H4 (cell line): ENCODE measurements at regions not wholly inside any gene's neighbourhood (a gene's known extent, or its start where the extent isn't known, plus 50 kb on each side); places are given as distances from the start of the nearest gene placed in this dataset.
A peak's percentile ranks its signal among the peaks of the same experiment; 100 is the strongest.
"Not testable (repeated sequence)": the region's sequence is repeated elsewhere in the genome, so short reads cannot be mapped to it uniquely, and the experiment has no call there.

Experiments used
- DNase-seq: peaks from one replicate; pipeline ENCODE4 v3.0.0-alpha.2; 2015; ENCODE audit warnings: low spot score

DNA sequence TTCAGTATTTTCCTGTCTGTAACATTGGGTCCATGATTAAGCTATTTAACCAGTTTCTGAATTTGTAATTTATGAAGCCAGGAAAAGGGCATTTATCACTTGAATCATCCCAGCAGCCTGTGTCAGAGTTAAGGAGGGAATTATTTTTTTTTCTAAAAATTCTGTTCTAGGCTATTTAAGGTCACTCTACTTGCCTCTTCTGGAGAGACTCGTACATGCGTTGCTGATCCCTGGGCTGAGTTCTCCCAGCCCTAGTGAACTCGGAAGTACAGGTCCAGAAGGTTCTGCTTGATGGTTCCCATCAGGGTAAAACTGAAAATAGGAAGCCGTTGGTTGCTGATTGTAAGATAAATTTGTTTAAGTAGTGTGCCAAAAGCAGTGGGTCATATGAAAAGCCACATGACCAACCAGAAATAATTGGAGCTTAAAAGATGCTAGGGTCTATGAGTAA, 90.7 kb downstream of the GPR88 start:
- DNase-seq: no peak

DNA sequence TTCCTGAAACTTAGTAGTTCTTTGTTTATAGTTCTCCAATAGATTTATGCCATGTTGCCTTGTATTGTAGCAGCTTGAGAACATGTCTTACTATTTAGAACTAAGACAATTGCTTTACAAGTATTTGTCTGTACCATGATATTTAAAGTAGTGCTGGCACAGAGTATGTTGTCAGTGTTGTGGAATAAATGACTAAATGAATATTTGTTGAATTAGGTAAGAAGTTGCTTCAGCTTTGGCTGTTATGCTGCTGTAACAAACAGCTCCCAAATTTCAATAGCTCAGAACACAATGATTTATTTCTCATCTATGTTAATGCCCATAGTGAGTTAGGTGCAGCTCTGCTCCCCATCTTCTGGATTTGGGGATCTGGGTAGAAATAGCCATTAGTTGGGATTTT, 90.2 kb upstream of the VCAM1 start:
- DNase-seq: no peak

DNA sequence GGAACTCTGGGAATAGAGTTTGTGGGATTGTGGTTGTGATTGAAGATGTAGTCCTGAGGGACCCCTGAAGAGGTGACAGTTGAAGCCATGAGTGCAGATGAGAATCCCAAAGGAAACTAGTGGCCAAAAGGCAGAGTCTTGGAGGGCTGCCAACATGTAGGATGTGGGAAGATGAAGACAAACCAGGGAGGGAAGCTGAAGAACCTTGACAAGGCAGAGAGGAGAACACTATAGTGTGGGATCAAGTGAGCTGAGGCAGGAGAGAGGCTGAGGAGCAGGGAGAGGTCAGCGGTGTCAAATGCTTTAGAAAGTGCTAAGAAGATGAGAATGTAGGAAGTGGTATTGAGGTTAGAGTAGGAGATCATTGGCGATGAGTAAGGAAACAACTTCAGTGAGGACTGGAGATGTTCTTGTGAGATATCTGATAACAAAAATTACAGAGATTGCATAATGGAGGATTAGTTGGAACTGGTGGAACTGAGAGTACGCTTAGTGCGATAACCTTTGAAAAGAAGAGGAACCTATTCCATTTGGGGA, 88.5 kb upstream of the VCAM1 start:
- DNase-seq: peak; percentile 31

DNA sequence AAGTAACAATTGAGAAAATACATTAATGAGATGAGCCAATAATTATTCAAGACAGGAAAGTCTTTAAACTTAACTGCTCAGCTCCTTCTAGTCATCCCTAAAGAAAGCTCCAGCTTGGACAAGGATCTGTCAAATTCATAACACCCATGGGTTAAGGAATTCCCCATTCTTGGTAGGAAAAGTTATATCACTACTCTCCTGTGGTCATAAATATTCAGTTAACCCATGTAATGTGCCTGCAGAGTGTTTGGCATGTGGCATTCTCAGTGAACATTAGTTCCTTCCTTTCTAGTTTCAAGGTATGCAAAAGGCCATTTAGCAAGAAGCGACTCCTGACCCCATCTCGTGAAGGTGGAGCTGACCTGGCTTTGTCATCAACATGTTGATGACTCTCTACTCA, 76.7 kb upstream of the VCAM1 start:
- DNase-seq: no peak

DNA sequence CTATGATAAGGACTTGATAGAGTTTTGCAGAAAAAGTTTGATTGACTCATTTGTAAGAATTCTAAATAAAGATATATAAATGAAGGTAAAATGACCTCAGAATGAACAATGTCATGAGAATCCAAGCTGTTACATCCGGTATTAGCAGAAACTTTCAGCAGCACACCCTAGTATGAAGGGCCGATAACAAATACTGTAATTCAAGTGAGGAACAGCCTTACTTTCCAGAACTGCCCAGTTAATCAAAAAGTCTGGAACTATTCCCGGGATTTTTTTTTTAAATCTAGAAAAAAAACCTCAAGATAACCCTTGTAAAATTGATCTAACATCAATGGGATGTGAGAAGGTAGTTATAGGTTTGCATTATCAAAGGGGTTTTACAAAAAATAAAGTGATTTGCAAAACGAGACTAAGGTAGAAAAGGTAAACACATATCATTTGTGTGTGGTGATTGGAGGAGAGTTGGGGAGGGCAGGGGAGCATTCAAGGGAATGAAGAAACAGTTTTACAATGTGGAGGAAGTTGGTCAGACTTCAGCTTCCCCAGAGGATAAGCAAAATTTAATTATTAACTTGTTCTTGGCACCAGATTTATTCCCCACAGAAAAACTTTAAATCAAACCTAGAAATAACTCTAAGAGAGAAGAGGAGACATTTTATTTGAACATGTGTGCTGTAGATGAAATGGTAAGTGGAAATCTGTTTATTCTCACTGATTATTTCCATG, 75.9 kb upstream of the VCAM1 start:
- DNase-seq: no peak

DNA sequence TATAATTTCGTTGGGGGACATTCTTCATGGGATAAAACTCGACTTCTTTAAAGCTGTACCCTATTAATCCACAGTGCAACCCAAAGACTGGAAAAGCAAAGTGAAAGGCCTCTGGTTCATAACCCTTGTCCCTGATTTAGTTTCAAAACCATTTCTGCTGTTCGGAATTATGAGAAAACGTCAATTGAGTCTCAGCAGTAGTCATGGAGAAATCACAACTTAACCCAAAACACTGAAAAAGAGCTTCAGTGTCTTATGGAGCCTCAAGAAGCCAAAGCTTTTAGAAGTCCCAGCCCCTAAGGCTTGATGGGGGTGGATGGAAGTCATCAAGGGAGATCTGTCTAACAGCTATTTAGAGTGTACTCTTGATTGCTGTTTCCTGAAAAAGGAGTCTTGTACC, 73.5 kb upstream of the VCAM1 start:
- no peak for DNase-seq

DNA sequence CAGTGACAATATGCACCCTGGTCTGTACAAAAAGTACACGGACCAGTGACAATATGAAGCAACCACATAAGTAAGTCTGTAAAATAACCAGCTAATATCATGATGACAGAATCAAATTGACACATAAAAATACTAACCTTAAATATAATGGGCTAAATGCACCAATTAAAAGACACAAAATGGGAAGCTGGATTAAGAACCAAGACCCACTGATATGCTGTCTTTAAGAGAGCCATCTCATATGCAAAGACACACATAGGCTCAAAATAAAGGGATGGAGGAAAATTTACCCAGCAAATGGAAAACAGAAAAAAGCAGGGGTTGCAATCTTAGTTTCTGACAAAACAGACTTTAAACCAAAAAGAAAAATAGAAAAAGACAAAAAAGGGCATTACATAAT, 70.4 kb upstream of the VCAM1 start:
- DNase-seq: no peak

DNA sequence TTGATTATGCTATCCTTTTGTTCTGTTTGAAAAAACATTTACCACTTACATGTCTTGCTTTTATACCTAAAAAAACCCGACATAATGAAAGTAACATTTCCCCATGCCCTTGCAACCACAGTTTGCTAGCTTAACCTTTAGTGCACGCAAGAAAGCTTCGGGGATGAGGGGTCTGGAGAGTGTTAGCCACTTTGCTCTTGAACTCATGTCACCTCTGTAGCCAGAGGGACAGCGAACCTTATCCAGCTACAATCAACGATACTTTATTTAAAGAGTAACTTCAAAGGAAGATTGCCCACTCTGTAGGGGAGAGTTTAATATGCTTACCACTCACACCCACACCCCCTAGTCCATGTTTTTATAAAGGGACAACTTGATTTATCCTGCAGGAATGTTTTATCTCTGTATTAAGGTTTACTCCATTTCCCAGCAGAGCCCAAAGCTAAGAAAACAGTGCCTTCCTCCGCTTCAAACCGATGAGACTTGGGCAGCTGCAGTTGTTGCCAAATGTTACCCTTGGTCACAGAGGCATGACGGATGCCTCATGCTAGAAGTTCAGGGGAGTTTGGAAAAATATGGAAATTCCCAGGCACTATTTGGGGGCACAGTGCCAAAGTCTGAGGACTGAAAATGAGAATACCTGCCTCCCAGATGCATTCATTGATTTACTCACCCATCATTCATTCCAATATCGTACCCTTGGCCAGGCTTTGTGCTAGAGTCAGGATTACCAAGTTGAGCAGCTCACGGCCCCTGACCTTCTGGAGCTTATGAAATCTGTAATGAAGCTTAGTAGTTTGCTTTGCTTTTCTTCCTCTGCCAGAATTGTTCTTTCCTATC, 61.4 kb upstream of the VCAM1 start:
- DNase-seq: no peak

DNA sequence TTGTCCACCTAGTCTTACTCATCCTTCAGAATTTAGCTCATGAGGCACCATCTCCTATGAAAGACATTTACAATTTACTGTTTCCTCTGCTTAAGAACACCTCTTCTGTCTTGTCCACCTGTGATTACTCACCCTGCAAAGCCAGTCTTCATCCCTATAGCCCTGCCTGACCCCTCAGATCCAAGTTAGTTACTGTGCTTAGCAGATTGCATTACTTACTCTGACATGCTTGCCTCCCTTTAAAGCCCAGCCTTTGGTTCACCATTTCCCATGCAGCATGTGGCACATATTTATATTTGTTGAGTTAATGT, 60.9 kb upstream of the VCAM1 start:
- DNase-seq: no peak

DNA sequence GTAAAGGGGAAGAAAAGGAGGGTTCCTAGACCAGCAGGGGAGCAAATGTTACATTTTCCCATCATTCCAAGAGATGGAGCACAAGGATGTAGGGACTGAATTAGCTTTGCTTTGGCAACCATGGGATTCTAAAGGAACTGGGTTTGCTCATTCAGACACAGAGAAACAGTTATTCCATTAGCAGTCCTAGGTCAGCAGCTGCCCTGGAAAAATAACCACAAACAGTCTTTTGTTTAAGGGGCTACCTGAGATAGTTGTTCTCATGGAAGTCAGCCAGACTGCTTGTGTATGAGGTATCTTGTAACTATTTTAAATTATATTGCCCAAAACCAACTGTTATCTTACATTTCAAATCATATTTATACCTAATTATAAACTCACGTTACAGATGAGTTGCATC, 58.4 kb upstream of the VCAM1 start:
- no peak for DNase-seq

DNA sequence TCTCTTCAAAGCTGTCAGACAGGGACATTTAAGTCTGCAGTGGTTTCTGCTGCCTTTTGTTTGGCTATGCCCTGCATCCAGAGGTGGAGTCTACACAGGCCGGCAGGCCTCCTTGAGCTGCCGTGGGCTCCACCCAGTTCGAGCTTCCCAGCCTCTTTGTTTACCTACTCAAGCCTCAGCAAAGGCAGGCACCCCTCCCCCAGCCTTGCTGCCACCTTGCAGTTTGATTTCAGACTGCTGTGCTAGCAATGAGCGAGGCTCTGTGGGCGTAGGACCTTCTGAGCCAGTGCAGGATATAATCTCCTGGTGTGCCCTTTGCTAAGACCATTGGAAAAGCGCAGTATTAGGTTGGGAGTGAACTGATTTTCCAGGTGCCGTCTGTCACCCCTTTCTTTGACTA, 51.0 kb upstream of the VCAM1 start:
- DNase-seq: not testable (repeated sequence)
